ENCODE measurements at regions not wholly inside any gene's neighbourhood (a gene's known extent, or its start where the extent isn't known, plus 50 kb on each side); places are given as distances from the start of the nearest gene placed in this dataset.

DNA sequence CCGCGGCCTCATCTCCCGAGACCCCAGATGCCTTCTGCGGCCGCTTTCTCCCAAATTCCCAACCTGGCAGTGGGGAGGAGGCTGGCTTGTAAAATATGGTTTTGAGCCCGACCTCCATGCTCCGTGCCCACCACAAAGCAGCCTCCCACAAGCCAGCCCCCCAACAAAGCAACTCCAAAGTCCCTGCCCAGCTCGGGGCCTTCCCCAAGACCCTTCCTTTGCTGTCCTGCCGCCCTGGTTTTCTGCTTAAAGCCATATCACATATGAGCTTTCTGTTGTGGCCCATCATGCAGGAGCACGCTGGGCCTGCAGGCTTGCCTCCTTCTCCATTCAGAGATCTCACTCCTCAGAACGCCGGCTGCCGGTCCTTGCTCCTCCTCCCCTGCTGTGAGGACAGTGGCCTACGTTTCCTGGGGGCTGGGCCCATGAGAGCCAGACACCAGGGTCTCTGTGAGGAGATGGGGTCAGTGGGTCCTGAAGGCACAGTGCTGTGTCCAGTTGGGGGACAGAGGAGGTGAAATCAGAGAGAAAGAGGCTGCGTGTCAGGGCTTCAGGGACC lies 680.0 kb downstream of the BRD1 start:
- Histone ChIP-seq H3K36me3 (ENCODE audit: control insufficient read depth, insufficient read depth, low read length) (no peaks in the 10 kb centered on the region), H3K27ac (ENCODE audit: low read length) (no peak overlapping the region), H3K27me3 (ENCODE audit: control insufficient read depth, insufficient read depth, low read length) (no peaks in the 10 kb centered on the region), H3K9me3 (ENCODE audit: control insufficient read depth, insufficient read depth, low read length) (no peaks in the 10 kb centered on the region), H3K4me1 (ENCODE audit: control insufficient read depth, insufficient read depth, low read length) (no peaks in the 10 kb centered on the region), H3K4me3 (ENCODE audit: low read length) (no peak overlapping the region)
- no peaks in the 10 kb centered on the region for H3K36me3 Mint-ChIP-seq
- peaks cover 0 to 3% of the 10 kb centered on the region in 2 donors for H3K27me3 Mint-ChIP-seq (ENCODE audit: low read depth in 2 of 2)
- DNase-seq (no peak), ATAC-seq (no peak)
- no peak overlapping the region for H3K4me3 Mint-ChIP-seq
- WGBS (ENCODE audit: insufficient coverage), result 79% methylated on average over 13 of the region's 15 CpGs
- TF ChIP-seq, protein P1, sequence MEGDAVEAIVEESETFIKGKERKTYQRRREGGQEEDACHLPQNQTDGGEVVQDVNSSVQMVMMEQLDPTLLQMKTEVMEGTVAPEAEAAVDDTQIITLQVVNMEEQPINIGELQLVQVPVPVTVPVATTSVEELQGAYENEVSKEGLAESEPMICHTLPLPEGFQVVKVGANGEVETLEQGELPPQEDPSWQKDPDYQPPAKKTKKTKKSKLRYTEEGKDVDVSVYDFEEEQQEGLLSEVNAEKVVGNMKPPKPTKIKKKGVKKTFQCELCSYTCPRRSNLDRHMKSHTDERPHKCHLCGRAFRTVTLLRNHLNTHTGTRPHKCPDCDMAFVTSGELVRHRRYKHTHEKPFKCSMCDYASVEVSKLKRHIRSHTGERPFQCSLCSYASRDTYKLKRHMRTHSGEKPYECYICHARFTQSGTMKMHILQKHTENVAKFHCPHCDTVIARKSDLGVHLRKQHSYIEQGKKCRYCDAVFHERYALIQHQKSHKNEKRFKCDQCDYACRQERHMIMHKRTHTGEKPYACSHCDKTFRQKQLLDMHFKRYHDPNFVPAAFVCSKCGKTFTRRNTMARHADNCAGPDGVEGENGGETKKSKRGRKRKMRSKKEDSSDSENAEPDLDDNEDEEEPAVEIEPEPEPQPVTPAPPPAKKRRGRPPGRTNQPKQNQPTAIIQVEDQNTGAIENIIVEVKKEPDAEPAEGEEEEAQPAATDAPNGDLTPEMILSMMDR (IDR thresholded peaks at IDR 0.05), result no peak
- H3K27ac Mint-ChIP-seq, result no peak overlapping the region
- no peaks in the 10 kb centered on the region for H3K9me3 Mint-ChIP-seq
- intact Hi-C loops (cut with micrococcal nuclease), result no loop called here
- no peaks in the 10 kb centered on the region for H3K4me1 Mint-ChIP-seq

DNA sequence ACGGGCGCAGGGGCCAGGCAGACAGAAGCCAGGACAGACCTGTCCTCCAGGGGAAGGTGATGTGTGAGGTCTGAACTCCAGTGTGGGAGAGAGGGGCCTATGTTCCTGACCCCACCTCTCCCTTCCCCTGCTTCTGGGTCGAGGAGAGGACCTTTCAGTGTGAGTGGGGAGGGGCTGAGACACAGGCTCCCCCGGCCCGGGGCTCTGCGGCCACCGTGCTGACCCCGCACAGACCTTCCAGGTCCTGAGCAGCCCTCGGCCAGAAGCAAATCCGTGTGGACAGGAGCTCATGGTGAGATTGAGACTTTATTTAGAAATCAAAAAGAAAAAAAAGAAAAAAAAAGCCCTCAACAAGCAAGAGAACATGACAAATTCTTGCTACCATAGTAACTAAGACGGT lies 680.5 kb downstream of the BRD1 start:
- Histone ChIP-seq H3K27me3 (ENCODE audit: control insufficient read depth, insufficient read depth, low read length) (no peaks in the 10 kb centered on the region), H3K4me1 (ENCODE audit: control insufficient read depth, insufficient read depth, low read length) (no peaks in the 10 kb centered on the region), H3K9me3 (ENCODE audit: control insufficient read depth, insufficient read depth, low read length) (no peaks in the 10 kb centered on the region), H3K36me3 (ENCODE audit: control insufficient read depth, insufficient read depth, low read length) (no peaks in the 10 kb centered on the region), H3K27ac (ENCODE audit: low read length) (no peak overlapping the region), H3K4me3 (ENCODE audit: low read length) (no peak overlapping the region)
- intact Hi-C loops (cut with micrococcal nuclease), result no loop called here
- WGBS (ENCODE audit: insufficient coverage), result 81% methylated on average over 11 of the region's 11 CpGs
- no peaks in the 10 kb centered on the region for H3K36me3 Mint-ChIP-seq
- H3K27me3 Mint-ChIP-seq (ENCODE audit: low read depth in 2 of 2), result peaks cover under 1 to 3% of the 10 kb centered on the region in 2 donors
- ATAC-seq, result no peak
- no peak overlapping the region for H3K27ac Mint-ChIP-seq
- no peaks in the 10 kb centered on the region for H3K4me1 Mint-ChIP-seq
- no peak overlapping the region for H3K4me3 Mint-ChIP-seq
- no peaks in the 10 kb centered on the region for H3K9me3 Mint-ChIP-seq
- TF ChIP-seq, protein P1 (IDR thresholded peaks at IDR 0.05), result no peak
- no peak for DNase-seq

DNA sequence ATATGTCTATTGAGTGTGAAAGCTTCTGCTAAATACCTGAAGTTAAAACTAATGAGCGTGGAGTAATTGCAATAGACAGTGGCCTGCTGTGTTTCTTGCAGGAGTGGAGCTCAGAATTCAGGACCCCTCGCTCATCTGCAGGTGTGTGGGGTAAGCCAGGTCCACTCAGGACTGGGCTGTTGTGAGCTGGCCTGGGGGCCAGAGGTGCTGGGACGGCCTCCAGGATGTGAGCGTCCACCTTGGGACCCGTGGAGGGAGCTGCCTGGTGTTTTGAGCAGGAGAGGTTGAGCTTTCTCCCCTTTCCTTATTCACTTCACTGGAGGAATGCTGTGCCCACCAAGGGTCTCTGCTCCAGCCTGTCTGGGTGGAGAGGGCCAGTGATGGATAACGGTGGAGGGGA lies 681.2 kb downstream of the BRD1 start:
- intact Hi-C loops (cut with micrococcal nuclease), result no loop called here
- Histone ChIP-seq H3K4me3 (ENCODE audit: low read length) (no peak overlapping the region), H3K27me3 (ENCODE audit: control insufficient read depth, insufficient read depth, low read length) (no peaks in the 10 kb centered on the region), H3K36me3 (ENCODE audit: control insufficient read depth, insufficient read depth, low read length) (no peaks in the 10 kb centered on the region), H3K9me3 (ENCODE audit: control insufficient read depth, insufficient read depth, low read length) (no peaks in the 10 kb centered on the region), H3K4me1 (ENCODE audit: control insufficient read depth, insufficient read depth, low read length) (no peaks in the 10 kb centered on the region), H3K27ac (ENCODE audit: low read length) (no peak overlapping the region)
- TF ChIP-seq, protein P1 (IDR thresholded peaks at IDR 0.05), result no peak
- Mint-ChIP-seq H3K4me1 (no peaks in the 10 kb centered on the region), H3K4me3 (no peak overlapping the region), H3K27me3 (ENCODE audit: low read depth in 2 of 2) (peaks cover 6 to 7% of the 10 kb centered on the region in 2 donors), H3K9me3 (no peaks in the 10 kb centered on the region), H3K27ac (no peak overlapping the region), H3K36me3 (no peaks in the 10 kb centered on the region)
- 83% methylated on average over 6 of the region's 6 CpGs for WGBS (ENCODE audit: insufficient coverage)
- ATAC-seq (no peak), DNase-seq (no peak)

DNA sequence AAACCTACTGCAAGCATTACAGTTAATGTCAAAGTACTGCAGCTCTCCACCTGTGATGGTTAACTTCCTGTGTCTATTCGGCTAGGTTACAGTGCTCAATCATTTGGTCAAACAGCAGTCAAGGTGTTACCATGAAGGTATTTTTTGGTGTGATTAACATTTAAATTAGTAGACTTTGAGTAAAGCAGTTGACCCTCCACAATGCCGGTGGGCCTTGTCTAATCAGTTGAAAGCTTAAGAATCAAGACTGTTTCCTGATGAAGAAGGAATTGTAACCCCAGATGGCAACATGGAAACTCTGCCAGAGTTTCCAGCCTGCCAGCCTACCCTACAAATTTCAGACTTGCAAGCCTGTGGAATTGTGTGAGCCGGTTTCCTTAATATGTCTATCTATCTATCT lies 683.9 kb downstream of the BRD1 start:
- no peak overlapping the region for H3K27ac Mint-ChIP-seq

More for the DNA sequence above, 683.9 kb downstream of the BRD1 start:
- Histone ChIP-seq H3K27ac (ENCODE audit: low read length) (no peak overlapping the region), H3K4me3 (ENCODE audit: low read length) (no peak overlapping the region), H3K4me1 (ENCODE audit: control insufficient read depth, insufficient read depth, low read length) (no peaks in the 10 kb centered on the region), H3K27me3 (ENCODE audit: control insufficient read depth, insufficient read depth, low read length) (no peaks in the 10 kb centered on the region), H3K36me3 (ENCODE audit: control insufficient read depth, insufficient read depth, low read length) (no peaks in the 10 kb centered on the region), H3K9me3 (ENCODE audit: control insufficient read depth, insufficient read depth, low read length) (no peaks in the 10 kb centered on the region)
- TF ChIP-seq, protein P1 (IDR thresholded peaks at IDR 0.05), result no peak
- Mint-ChIP-seq H3K4me3 (no peak overlapping the region), H3K36me3 (no peaks in the 10 kb centered on the region), H3K27me3 (ENCODE audit: low read depth in 2 of 2) (peaks cover 8 to 9% of the 10 kb centered on the region in 2 donors), H3K4me1 (no peaks in the 10 kb centered on the region), H3K9me3 (no peaks in the 10 kb centered on the region)
- intact Hi-C loops (cut with micrococcal nuclease), result no loop called here
- WGBS (ENCODE audit: insufficient coverage), result 93% methylated on average over 3 of the region's 3 CpGs
- DNase-seq (no peak), ATAC-seq (no peak)
